HAP-1 (cell line): ENCODE measurements at regions not wholly inside any gene's neighbourhood (a gene's known extent, or its start where the extent isn't known, plus 50 kb on each side); places are given as distances from the start of the nearest gene placed in this dataset.

Source experiments
- DNase-seq, 2 experiments: peaks; one replicate each; pipeline ENCODE4 v3.0.0-alpha.2; 2016 to 2020; ENCODE audit warnings: low spot score in 2 of 2
- H3K27me3 ChIP-seq: fragments of 250-450 bp; sonication (Bioruptor Pico); 2 replicates; pipeline ENCODE4 v1.5.1; 2020; ENCODE audit warnings: low read depth, mild to moderate bottlenecking, moderate library complexity
- H3K36me3 ChIP-seq: fragments of 250-450 bp; sonication (Bioruptor Pico); replicated peaks from 2 replicates; pipeline ENCODE4 v1.5.1; 2020; ENCODE audit warnings: mild to moderate bottlenecking
- H3K4me1 ChIP-seq: fragments of 250-450 bp; sonication (Bioruptor Pico); 2 replicates; pipeline ENCODE4 v1.5.1; 2020; ENCODE audit warnings: mild to moderate bottlenecking
- H3K4me3 ChIP-seq: fragments of 250-450 bp; sonication (Bioruptor Pico); 2 replicates; pipeline ENCODE4 v1.5.1; 2020; ENCODE audit warnings: mild to moderate bottlenecking, moderate library complexity
- H3K9me3 ChIP-seq: fragments of 250-450 bp; sonication (Bioruptor Pico); 2 replicates; pipeline ENCODE4 v1.5.1; 2020; ENCODE audit warnings: mild to moderate bottlenecking, moderate library complexity
- in situ Hi-C: fragments of 300-500 bp; cut with MboI; formaldehyde crosslinking; loops from 3 replicates; pipeline ENCODE4 v1.14.3; 2020; ENCODE audit warnings: low sequenced_read_pairs, inconsistent platforms, mixed read lengths

DNA sequence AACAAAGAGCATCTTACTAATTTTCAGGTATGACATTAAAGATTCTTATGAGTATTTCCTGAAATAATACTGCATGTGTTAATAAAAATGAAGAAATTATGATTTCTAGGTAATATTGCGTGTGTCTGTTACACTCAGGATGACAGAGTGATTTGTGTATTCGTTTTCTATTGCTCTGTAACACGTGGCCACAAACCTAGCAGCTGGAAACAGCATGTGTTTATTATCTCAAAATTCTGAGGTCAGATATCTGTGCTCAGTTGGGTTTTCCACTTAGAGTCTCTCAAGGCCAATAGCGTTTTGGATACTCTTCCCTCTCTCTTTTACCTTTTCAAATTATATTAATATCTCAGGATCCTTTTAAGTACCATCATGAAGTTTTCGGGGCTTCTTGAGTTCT, 667.9 kb upstream of the CDH7 start:
- H3K36me3 ChIP-seq = no peaks in the 10 kb centered on the region
- no peaks in the 10 kb centered on the region for H3K27me3 ChIP-seq
- H3K9me3 ChIP-seq = no peaks in the 10 kb centered on the region
- H3K4me1 ChIP-seq = no peaks in the 10 kb centered on the region
- in situ Hi-C loops = no loop called here
- H3K4me3 ChIP-seq = no peak overlapping the region
- DNase-seq = no peak

- H3K4me3 ChIP-seq = no peak overlapping the region
- no peak for DNase-seq
- no peaks in the 10 kb centered on the region for H3K4me1 ChIP-seq
- in situ Hi-C loops = no loop called here
- H3K27me3 ChIP-seq = no peaks in the 10 kb centered on the region
- H3K36me3 ChIP-seq = no peaks in the 10 kb centered on the region
- no peaks in the 10 kb centered on the region for H3K9me3 ChIP-seq
Observed at GRCh38 chr18:65081786-65082185, 669.0 kb upstream of the CDH7 start.

GRCh38 chr18:65073060-65073550, 677.7 kb upstream of the CDH7 start:
- Histone ChIP-seq H3K4me3 (no peak overlapping the region), H3K36me3 (no peaks in the 10 kb centered on the region), H3K4me1 (no peaks in the 10 kb centered on the region), H3K27me3 (no peaks in the 10 kb centered on the region), H3K9me3 (no peaks in the 10 kb centered on the region)
- DNase-seq = no peak
- in situ Hi-C loops = no loop called here

DNA sequence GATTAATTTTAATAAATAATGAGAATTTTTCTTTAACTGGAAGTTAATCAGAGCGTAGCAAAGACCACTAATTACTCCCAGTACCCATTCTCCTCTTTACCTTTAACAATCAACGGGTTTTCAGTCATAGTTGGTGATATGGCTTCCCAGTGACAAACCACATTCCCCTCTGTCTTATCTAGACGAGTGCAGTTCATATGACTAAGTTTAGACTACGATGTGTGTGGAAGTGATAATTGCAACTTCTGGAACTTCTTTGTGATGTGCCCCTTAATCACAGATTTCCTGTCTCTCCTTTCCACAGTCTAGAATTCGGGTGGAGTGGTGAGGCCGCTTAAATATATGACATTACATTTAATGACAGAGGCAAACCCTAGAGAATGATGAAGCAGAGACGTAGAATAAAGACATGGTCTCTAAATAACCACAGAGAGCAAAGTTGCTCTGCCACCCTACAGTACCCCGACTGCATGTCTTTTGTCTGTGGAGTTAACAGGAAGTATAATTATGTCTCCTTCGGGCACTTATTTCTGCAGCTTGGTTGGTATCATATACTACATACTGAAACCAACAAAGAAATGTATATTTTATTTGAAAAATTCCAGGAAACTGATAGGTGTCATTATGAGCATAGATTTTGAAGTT, 693.3 kb upstream of the CDH7 start:
- no peak for DNase-seq
- H3K9me3 ChIP-seq = no peaks in the 10 kb centered on the region
- no peaks in the 10 kb centered on the region for H3K4me1 ChIP-seq
- H3K27me3 ChIP-seq = no peaks in the 10 kb centered on the region
- in situ Hi-C loops = no loop called here
- no peak overlapping the region for H3K4me3 ChIP-seq
- H3K36me3 ChIP-seq = no peaks in the 10 kb centered on the region

DNA sequence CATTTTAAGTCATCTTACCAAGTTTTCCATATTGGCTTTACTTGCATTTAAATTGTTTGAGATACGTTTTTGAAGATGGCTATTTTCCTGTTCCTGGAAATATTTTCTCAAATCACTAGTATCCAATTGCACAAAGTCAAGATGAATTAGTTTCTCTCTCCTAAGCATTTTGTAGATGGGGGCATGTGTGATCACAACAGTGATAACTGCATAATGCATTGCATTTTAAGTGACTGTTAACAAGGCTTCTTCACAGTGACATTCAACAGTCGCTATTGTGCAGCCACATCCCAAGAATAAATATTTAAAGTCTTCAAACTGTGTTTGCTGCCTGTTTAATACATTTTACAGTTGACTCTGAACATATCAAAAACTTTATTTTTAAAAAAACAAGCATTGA, 694.2 kb upstream of the CDH7 start:
- in situ Hi-C loops = no loop called here
- Histone ChIP-seq H3K9me3 (no peaks in the 10 kb centered on the region), H3K4me1 (no peaks in the 10 kb centered on the region), H3K4me3 (no peak overlapping the region), H3K27me3 (no peaks in the 10 kb centered on the region), H3K36me3 (no peaks in the 10 kb centered on the region)
- DNase-seq = no peak

DNA sequence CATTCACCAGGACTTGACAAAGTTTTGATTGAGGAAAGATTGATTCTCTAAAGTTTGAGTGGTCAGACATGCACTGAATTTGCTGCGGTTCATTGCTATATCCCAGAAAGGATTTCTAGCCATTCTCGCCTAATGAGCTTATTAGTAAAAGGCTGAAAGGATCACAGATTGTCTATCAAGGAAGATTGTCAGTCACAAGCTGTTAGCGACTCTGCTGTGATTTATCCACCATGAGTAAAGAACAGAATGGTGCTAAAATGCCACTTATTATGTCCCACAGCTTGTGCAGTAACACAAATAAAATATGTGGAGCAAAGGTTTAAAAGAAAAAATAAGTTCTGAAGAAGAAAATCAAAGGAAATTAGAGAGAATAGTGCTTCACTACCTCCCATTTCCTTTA, 701.2 kb upstream of the CDH7 start:
- DNase-seq = no peak
- in situ Hi-C loops = no loop called here
- no peak overlapping the region for H3K4me3 ChIP-seq
- H3K36me3 ChIP-seq = no peaks in the 10 kb centered on the region
- no peaks in the 10 kb centered on the region for H3K9me3 ChIP-seq
- H3K27me3 ChIP-seq = no peaks in the 10 kb centered on the region
- H3K4me1 ChIP-seq = no peaks in the 10 kb centered on the region

DNA sequence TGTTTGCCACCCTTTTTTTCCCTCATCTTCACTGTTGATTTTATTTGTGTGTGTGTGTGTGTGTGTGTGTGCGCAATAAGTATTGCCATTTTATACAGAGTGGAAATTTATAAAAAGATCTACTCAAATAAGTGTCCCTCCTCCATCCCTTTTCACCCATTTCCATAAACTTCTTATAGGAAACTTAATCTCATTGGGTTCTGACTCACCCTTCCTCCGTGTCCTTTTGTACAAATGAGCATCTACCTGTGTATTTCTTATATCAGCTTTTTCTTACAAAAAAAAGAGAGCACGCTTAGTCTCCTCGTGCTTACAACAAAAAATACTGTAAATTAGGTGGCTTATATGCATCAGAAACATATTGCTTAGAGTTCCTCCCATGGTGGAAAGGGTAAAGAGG, 711.2 kb upstream of the CDH7 start:
- in situ Hi-C loops = no loop called here

DNA sequence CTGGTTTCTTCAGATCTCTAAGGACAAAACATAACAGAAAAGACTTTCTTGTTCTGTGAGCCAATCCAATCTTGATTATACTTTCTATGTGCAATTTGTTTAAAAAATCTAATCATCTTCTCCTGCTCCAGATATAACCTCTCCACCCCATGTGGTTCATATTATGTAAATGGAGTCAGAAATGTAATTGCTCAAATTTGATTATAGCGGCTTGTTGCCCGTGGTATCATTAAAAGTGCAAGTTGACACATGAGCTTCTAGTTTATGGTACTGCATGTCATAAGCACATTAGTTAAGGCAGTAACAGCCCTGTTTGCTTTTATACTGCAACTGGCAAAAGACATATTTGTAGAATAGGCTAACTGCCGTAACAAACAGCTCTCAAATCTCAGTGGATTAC, 715.1 kb upstream of the CDH7 start:
- in situ Hi-C loops = no loop called here
- Histone ChIP-seq H3K9me3 (no peaks in the 10 kb centered on the region), H3K4me1 (no peaks in the 10 kb centered on the region), H3K4me3 (no peak overlapping the region), H3K27me3 (no peaks in the 10 kb centered on the region), H3K36me3 (no peaks in the 10 kb centered on the region)
- no peak for DNase-seq

More for the DNA sequence above, 711.2 kb upstream of the CDH7 start:
- Histone ChIP-seq H3K4me1 (no peaks in the 10 kb centered on the region), H3K4me3 (no peak overlapping the region), H3K9me3 (no peaks in the 10 kb centered on the region), H3K27me3 (no peaks in the 10 kb centered on the region), H3K36me3 (no peaks in the 10 kb centered on the region)
- DNase-seq = no peak

DNA sequence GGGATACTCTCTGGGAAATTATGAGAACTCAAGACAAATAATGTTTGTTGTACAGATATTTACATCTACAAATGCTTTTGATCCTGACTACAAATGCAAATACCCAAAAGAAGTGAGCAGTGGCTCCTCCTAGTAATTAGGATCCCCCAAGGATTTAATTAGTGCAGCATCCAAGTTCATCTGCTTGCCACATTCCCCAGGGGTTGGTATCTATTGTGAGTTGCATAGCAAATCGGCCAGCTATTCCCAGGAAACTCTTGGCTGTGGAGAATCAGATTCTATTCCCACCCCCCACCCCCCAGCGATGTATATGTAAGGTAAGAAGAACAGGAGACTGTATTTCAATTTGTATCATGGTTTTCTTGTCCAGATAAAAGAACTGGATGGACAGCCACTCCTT, 725.1 kb upstream of the CDH7 start:
- Histone ChIP-seq H3K36me3 (no peaks in the 10 kb centered on the region), H3K27me3 (no peaks in the 10 kb centered on the region), H3K4me1 (no peaks in the 10 kb centered on the region), H3K9me3 (no peaks in the 10 kb centered on the region; the same call in 1 of the 2 replicates), H3K4me3 (no peak overlapping the region)
- DNase-seq = no peak
- in situ Hi-C loops = no loop called here

DNA sequence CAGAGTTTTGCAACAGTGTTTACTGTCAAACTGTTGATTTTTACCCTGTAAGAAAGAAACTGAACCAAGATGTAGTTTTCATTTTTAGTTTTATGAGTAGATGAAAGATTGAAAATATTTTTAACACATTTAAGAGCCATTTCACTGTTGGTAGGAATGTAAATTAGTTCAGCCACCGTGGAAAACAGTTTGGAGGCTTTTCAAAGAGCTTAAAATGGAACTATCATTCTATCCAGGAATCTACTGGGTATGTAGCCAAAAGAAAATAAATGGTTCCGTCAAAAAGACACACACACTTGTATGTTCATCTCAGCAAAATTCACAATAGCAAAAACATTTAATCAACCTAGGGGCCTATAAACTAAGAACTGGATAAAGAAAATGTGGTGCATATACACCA, 729.8 kb upstream of the CDH7 start:
- Histone ChIP-seq H3K36me3 (no peaks in the 10 kb centered on the region), H3K9me3 (no peaks in the 10 kb centered on the region; the same call in 1 of the 2 replicates), H3K4me3 (no peak overlapping the region), H3K27me3 (no peaks in the 10 kb centered on the region), H3K4me1 (peaks cover 3% of the 10 kb centered on the region; the same call in 1 of the 2 replicates)
- no peak for DNase-seq
- in situ Hi-C loops = no loop called here

- no peak for DNase-seq
- Histone ChIP-seq H3K4me1 (peaks cover 3% of the 10 kb centered on the region; the same call in 1 of the 2 replicates), H3K9me3 (no peaks in the 10 kb centered on the region), H3K4me3 (no peak overlapping the region), H3K27me3 (no peaks in the 10 kb centered on the region), H3K36me3 (no peaks in the 10 kb centered on the region)
- in situ Hi-C loops = no loop called here
Observed at GRCh38 chr18:65018184-65018583, 732.6 kb upstream of the CDH7 start.

GRCh38 chr18:65017372-65017760, 733.4 kb upstream of the CDH7 start:
- Histone ChIP-seq H3K4me3 (no peak overlapping the region), H3K9me3 (no peaks in the 10 kb centered on the region), H3K27me3 (no peaks in the 10 kb centered on the region), H3K36me3 (no peaks in the 10 kb centered on the region), H3K4me1 (peaks cover 3% of the 10 kb centered on the region; the same call in 1 of the 2 replicates)
- DNase-seq = no peak
- in situ Hi-C loops = no loop called here

DNA sequence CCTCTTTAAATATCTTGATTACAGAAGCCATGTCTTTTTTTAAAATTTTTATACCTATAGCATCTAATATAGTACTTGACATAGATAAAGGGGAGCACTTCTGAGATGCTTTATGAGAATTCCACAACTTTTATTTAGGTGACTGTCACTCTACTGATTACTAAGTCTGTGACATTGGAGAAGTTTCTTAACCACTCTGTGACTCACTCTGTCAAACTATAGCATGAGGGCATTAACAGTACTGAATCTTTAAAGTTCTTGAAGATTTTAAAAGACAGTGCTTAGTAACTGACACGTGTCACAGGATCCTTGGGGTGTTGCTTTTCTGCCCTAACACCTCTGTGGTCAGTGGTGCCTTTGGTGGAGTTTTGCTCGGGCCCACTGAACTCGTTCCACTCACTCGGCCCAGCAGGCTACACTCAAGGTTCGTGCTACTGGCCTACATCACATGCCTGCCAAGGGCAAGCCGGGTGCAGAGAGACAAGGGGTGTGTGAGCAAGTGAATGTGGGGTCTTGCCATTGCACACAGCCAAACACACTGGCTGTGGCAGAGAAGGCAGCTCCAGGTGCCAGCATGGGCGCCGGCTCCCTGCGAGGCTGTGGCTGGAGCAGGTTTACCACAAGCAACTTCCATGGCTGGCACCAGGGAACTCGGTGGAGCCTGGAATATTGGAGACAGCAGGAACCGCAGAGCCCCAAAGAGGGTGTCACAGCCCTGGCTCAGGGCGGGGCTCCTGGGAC, 734.0 kb upstream of the CDH7 start:
- Histone ChIP-seq H3K4me1 (peaks cover 3% of the 10 kb centered on the region; the same call in 1 of the 2 replicates), H3K27me3 (no peaks in the 10 kb centered on the region), H3K36me3 (no peaks in the 10 kb centered on the region), H3K4me3 (no peak overlapping the region), H3K9me3 (no peaks in the 10 kb centered on the region)
- DNase-seq = no peak
- in situ Hi-C loops = no loop called here

DNA sequence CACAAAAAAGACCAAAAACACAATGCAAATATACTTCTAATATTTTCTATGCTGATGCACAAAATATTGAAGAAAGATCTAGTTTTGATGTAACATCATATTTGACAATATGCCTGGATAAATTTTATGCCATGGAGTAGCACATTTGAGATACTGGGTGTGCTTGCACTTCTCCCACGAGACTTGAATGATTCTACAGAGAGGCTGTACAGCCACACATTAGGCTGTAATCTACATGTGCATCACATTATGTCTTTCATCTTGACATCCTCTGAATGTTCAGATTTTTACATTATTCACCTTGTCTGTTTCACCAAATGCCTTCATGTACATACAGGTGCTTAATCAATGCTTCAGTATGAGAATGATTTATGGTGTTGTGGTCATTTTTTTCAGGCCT, 756.4 kb upstream of the CDH7 start:
- Histone ChIP-seq H3K36me3 (no peaks in the 10 kb centered on the region), H3K4me1 (no peaks in the 10 kb centered on the region), H3K27me3 (no peaks in the 10 kb centered on the region), H3K4me3 (no peak overlapping the region), H3K9me3 (no peaks in the 10 kb centered on the region)
- no peak for DNase-seq
- in situ Hi-C loops = no loop called here
